GM19397 (cell line): ENCODE measurements at regions not wholly inside any gene's neighbourhood (a gene's known extent, or its start where the extent isn't known, plus 50 kb on each side); places are given as distances from the start of the nearest gene placed in this dataset.

Experiments
- ATAC-seq: cut with Tn5 transposase; IDR thresholded peaks from one replicate; pipeline ENCODE4 v1.9.1; 2021; ENCODE audit warnings: mild to moderate bottlenecking, moderate library complexity; ENCODE audit not compliant: unreplicated experiment

- ATAC-seq, result no peak
Measured at GRCh38 chr15:99921101-99921500, 187.9 kb upstream of the LYSMD4 start.

GRCh38 chr15:99918072-99918471 is 184.8 kb upstream of the LYSMD4 start:
- ATAC-seq, result no peak

- ATAC-seq, result no peak
Measured at GRCh38 chr15:99917252-99917651, 184.0 kb upstream of the LYSMD4 start.

GRCh38 chr15:99916668-99917223 is 183.5 kb upstream of the LYSMD4 start:
- ATAC-seq, result no peak

- ATAC-seq, result no peak
Measured at GRCh38 chr15:99914723-99915122, 181.5 kb upstream of the LYSMD4 start.

- ATAC-seq, result no peak
Measured at GRCh38 chr15:99911816-99912215, 178.6 kb upstream of the LYSMD4 start.

GRCh38 chr15:99909592-99910295 is 176.5 kb upstream of the LYSMD4 start:
- no peak for ATAC-seq

- ATAC-seq, result no peak
Measured at GRCh38 chr15:99907698-99908097, 174.5 kb upstream of the LYSMD4 start.

- no peak for ATAC-seq
Measured at GRCh38 chr15:99906793-99907192, 173.6 kb upstream of the LYSMD4 start.

GRCh38 chr15:99906311-99906710 is 173.1 kb upstream of the LYSMD4 start:
- ATAC-seq, result no peak

- no peak for ATAC-seq
Measured at GRCh38 chr15:99902248-99902928, 169.2 kb upstream of the LYSMD4 start.

GRCh38 chr15:99895956-99896311 is 162.7 kb upstream of the LYSMD4 start:
- ATAC-seq, result no peak

- ATAC-seq, result peak; percentile 66
Measured at GRCh38 chr15:99895189-99895955, 162.1 kb upstream of the LYSMD4 start.

GRCh38 chr15:99878835-99879234 is 145.6 kb upstream of the LYSMD4 start:
- ATAC-seq, result no peak

GRCh38 chr15:99873451-99873850 is 140.2 kb upstream of the LYSMD4 start:
- ATAC-seq, result no peak

- ATAC-seq, result no peak
Measured at GRCh38 chr15:99863550-99864198, 130.4 kb upstream of the LYSMD4 start.

- ATAC-seq, result no peak
Measured at GRCh38 chr15:99857836-99858235, 124.6 kb upstream of the LYSMD4 start.

- no peak for ATAC-seq
Measured at GRCh38 chr15:99850517-99850916, 117.3 kb upstream of the LYSMD4 start.

- ATAC-seq, result peak; percentile 49
Measured at GRCh38 chr15:99845009-99845408, 111.8 kb upstream of the LYSMD4 start.

- ATAC-seq, result no peak
Measured at GRCh38 chr15:99844150-99844549, 110.9 kb upstream of the LYSMD4 start.

GRCh38 chr15:99842071-99842470 is 108.8 kb upstream of the LYSMD4 start:
- ATAC-seq, result no peak
